ENCODE measurements at regions not wholly inside any gene's neighbourhood (a gene's known extent, or its start where the extent isn't known, plus 50 kb on each side); places are given as distances from the start of the nearest gene placed in this dataset.
"Not testable (repeated sequence)": the region's sequence is repeated elsewhere in the genome, so short reads cannot be mapped to it uniquely, and the experiment has no call there.

DNA sequence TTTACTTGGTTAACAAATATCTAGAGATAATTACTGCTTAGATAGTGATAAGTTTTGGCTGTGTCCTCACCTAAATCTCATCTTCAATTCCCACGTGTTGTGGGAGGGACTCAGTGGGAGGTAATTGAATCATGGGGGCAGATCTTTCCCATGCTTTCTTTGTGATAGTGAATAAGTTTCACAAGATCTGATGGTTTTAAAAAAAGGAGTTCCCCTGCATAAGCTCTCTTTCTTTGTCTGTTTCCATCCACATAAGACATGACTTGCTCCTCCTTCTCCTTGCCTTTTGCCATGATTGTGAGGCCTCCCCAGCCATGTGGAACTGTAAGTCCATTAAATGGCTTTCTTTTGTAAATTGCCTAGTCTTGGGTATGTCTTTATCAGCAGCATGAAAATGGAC, 266.0 kb upstream of the ANKRD50 start:
- not testable (repeated sequence) for DNase-seq

GRCh38 chr4:124977045-124977444, 264.5 kb upstream of the ANKRD50 start:
- DNase-seq, result no peak

DNA sequence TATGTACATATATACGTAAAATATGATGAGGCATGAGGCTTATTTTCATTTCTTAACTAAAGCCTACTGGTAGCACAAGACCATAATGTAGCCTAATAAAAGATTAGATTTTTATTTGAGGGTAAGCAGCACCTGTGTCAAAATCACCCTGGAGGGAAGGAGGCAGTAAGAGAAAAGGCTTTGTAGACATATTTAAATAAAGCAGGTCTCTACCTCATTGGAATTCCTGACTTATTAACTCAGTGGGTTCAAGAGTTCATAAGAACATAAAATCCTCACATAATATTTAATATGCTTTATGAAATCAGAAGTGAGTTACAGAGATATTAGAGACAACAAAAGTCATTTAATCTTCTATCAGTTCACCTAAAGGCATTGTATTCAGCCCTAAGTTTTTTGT, 261.6 kb upstream of the ANKRD50 start:
- DNase-seq, result no peak

GRCh38 chr4:124973716-124974115, 261.2 kb upstream of the ANKRD50 start:
- DNase-seq, result no peak

GRCh38 chr4:124970011-124970410, 257.5 kb upstream of the ANKRD50 start:
- DNase-seq, result no peak

DNA sequence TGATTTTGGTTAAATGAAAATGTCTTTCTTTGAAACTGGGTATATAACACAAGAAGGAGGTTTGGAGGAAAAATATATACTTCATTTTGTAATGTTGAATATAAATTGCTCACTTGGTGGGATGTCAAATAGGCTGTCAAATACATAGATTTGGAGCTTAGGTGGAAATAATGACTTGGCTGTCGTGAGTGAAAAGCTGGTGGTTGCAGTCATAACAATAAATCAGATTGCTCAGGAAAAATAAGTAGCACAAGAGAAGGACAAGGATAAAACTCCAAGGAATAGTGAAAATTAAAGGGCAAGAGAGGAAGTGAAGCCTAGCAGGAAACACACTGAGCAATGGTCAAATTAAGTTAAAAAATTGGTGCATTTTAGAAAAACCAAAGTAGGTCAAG, 253.0 kb upstream of the ANKRD50 start:
- no peak for DNase-seq

DNA sequence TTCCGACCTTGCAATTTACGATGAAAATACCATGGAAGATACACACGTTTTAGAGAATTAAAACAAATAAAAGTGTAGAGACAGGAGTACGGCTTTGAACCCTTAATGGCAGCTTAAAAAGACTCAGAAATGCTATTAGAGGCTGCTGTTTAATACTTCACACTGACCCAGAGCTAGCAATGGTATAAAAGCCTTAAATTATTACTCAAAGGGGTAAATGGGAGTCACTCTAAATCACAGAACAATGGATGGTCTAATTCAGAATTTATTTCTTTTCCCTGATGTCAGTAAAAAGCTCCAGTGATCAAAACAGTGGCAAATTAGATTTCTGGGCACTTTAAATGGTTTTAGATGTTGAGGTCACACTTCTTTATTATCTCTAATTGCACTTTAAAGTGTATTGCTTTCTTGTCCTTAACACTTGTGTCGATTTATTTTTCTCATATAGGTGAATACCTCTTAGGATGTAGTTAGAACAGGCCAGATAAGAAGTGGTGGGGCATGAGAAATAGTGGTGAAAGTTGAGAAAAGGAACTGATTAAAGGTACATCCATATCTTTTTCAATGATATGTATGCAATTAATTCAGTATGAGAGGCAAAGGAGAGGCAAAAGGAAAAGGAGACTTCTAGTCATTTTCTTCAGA, 252.4 kb upstream of the ANKRD50 start:
- no peak for DNase-seq

DNA sequence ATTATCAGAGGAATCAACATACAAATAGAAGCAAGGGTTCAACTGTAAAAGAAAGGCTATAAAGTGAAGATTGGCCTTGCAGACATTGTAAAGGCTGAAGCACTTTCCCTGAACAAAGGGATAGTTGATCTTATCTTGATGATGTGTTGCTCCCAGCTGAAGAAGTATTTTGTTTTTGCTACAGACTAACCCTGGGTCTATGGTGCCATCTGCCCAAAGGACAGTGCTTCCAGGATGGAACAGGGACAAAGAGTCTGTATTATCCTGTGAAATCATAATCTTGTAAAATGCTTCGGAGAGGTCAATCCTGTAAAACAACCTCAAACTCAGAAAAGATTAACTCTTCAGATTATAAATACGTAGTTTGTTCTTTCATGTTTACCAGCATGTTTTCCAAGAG, 251.7 kb upstream of the ANKRD50 start:
- DNase-seq, result no peak

DNA sequence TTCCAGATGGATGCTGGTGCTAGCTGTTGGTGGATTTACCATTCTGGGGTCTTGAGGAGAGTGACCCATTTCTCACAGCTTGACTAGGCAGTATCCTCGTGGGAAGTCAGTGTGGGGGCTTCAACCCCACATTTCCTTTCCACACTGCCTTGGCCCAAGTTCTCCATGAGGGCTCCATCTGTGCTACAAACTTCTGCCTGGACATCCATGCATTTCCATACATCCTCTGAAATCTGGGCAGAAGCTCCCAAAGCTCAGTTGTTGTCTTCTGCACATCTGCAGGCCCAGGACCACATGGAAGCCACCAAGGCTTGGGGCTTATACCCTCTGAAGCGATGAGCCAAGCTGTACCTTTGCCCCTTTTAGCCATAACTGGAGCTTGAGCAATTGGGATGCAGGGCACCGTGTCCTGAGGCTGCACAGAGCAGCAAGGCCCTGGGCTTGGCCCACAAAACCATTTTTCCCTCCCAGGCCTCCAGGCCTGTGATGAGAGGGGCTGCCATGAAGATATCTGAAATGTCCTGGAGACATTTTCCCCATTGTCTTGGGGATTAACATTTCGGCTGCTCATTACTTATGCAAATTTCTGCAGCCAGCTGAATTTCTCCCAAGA, 248.7 kb upstream of the ANKRD50 start:
- DNase-seq, result no peak

GRCh38 chr4:124958847-124959246, 246.3 kb upstream of the ANKRD50 start:
- DNase-seq, result no peak

GRCh38 chr4:124955476-124955875, 242.9 kb upstream of the ANKRD50 start:
- no peak for DNase-seq

DNA sequence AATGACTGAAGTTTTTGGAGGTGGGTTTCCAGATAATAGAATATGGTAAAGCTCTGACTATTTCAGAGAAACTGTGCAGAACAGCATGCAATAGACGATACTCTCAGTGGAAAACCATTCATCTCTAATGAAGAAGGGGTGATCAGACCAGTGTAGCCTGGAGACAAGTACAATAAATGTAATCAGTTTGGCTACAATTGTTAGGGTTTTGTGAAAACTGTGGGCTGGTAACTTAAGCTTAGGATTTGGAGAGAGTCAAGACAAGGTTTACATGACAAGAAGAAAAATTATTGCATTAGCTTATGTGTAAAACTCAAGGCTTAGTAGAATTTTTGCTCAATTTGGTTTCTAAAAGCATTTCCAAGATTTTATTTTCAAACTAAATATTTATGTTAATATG, 241.5 kb upstream of the ANKRD50 start:
- no peak for DNase-seq

GRCh38 chr4:124953486-124953885, 241.0 kb upstream of the ANKRD50 start:
- DNase-seq, result no peak

DNA sequence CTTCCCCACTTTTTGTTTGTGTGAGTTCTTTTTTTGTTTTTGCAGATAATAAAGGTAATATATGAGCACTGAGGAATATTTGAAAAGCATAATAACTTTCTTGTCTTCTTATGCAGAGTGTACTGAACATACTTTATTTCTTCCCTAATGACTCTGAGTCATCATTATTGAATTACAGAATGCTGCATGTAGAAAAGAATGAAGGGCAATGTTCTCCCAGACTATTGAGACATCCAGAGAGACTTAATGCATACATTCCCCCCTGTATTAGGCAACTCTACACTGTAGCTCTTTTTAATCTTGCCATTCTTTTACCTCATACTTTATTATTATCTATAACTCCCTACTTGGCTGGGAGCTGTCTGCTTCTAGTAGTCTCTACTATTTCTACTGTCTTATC, 240.5 kb upstream of the ANKRD50 start:
- DNase-seq, result no peak

- no peak for DNase-seq
Observed at GRCh38 chr4:124952601-124953000, 240.1 kb upstream of the ANKRD50 start.

DNA sequence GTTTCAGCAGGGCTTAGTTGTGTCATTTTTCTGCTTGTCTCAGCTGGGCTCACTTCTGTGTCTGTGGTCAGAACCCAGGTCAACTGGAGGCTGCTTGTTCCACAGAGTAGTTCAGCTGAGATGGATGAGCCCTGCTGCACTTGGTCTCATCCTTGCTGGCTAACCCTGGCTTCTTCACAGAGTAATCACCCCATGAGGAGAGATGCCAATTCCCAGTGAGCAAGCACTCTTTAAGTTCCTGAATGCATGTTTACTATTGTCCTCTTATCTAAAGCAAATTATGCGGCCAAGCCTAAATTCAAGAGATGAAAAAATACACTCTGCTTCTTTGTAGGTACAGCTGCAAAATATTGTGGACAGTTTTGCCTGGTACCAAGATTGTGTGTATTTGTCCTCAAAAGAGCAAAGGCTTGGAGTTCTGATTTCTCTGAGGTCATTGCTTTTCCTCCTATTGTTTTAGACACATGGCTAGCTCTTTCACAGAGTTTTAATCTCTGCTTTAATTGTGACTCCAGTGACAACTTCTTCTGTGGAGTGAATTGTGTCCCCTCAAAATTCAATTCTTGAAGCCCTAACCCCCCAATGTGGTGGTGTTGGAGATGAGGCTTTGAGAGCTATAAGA, 236.6 kb upstream of the ANKRD50 start:
- DNase-seq, result no peak

GRCh38 chr4:124947622-124948265, 235.2 kb upstream of the ANKRD50 start:
- no peak for DNase-seq

DNA sequence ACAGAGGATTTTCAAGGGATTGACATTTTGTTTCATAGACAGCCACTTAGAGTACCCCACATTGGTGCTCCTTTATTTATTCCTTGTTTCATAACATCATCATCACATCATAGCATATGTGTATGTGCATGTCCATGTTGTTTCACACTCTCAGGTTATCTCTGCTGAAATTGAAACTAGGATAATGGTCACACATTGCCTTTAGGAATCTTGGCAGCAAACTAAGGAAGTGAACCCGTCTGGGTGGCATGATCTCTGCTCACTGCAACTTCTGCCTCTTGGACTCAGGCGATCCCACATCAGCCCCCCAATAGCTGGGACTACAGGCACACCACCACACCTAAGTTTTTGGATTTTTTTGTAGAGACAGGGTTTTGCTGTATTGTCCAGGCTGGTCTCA, 234.2 kb upstream of the ANKRD50 start:
- DNase-seq, result no peak

GRCh38 chr4:124945422-124945821, 232.9 kb upstream of the ANKRD50 start:
- DNase-seq, result no peak

- no peak for DNase-seq
Observed at GRCh38 chr4:124943938-124944337, 231.4 kb upstream of the ANKRD50 start.

- no peak for DNase-seq
Observed at GRCh38 chr4:124943145-124943889, 230.8 kb upstream of the ANKRD50 start.

GRCh38 chr4:124941267-124941666, 228.7 kb upstream of the ANKRD50 start:
- no peak for DNase-seq

DNA sequence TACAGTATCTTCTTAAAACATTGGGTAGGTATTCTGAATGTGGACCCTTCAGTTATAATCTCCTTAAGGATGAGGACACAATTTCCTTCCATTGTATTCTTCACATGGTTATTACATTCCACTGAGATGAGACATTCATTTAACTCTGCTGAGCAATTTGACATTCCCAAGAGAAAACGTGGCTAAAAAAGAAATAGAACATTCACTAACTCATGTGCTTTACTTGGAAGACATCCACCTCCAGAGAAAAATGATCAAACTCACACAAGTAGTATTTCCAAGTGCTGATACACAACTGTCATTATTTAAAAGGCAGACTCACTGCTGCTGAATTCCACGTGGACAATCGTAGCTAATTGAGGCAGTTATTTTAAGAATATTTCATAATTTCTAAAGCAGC, 227.9 kb upstream of the ANKRD50 start:
- DNase-seq, result no peak
